ENCODE measurements at regions not wholly inside any gene's neighbourhood (a gene's known extent, or its start where the extent isn't known, plus 50 kb on each side); places are given as distances from the start of the nearest gene placed in this dataset.

- TF ChIP-seq FOS (IDR thresholded peaks at IDR 0.05; ENCODE audit: low read depth, low read length) (no peak), POLR2A (IDR thresholded peaks at IDR 0.05; ENCODE audit: low read depth, low read length) (no peak), CEBPB (IDR thresholded peaks at IDR 0.05; ENCODE audit: low read depth, low read length) (no peak), RCOR1 (IDR thresholded peaks at IDR 0.05; ENCODE audit: insufficient replicate concordance, low read length) (no peak), CTCF (conservative IDR thresholded peaks at IDR 0.05; ENCODE audit: low read depth, low read length) (no peak), ELK1 (IDR thresholded peaks at IDR 0.05; ENCODE audit: borderline replicate concordance, low read depth, low read length) (no peak), RFX5 (IDR thresholded peaks at IDR 0.05; ENCODE audit: low read depth, low read length) (no peak), BHLHE40 (IDR thresholded peaks at IDR 0.05; ENCODE audit: low read depth, low read length) (no peak), SMC3 (IDR thresholded peaks at IDR 0.05; ENCODE audit: low read depth, low read length) (no peak), USF2 (IDR thresholded peaks at IDR 0.05; ENCODE audit: low read depth, low read length) (no peak)
Measured at GRCh38 chr20:22966787-22967464, 68.2 kb upstream of the SSTR4 start.
